Endothelial cell of umbilical vein (primary cell): ENCODE measurements at regions not wholly inside any gene's neighbourhood (a gene's known extent, or its start where the extent isn't known, plus 50 kb on each side); places are given as distances from the start of the nearest gene placed in this dataset.

ENCODE experiments used
- BruUV-seq: library from RNA; stranded (reverse); fragments of 400-500 nt; replicated peaks from 2 replicates; lab custom pipeline; 2021; lab: Mats Ljungman, UMichigan
- CTCF ChIA-PET: fragments of 300-600, 350-600 bp; sonication (Branson Sonifier 250); formaldehyde crosslinking; loops from one replicate; lab custom pipeline; 2021; ENCODE audit warnings: antibody characterized with exemption, inconsistent platforms; lab: Charles Lee
- POLR2A ChIA-PET: fragments of 300-600, 350-600 bp; sonication (Branson Sonifier 250); formaldehyde crosslinking; loops from one replicate; lab custom pipeline; 2021; ENCODE audit warnings: antibody characterized with exemption, inconsistent platforms; lab: Charles Lee
- DNase-seq: peaks from one replicate; pipeline ENCODE4 v3.0.0-alpha.2; 2011; ENCODE audit warnings: low read depth, low spot score
- FAIRE-seq: peaks from 2 replicates; lab custom pipeline; 2011; peaks lifted over from hg19 to GRCh38; lab: Jason Lieb, UNC
- H2AFZ ChIP-seq: 2 replicates; pipeline ENCODE4 v1.6.0; 2012; ENCODE audit warnings: low read depth, low read length, control low read depth, inconsistent platforms
- H3K27ac ChIP-seq: 2 replicates; pipeline ENCODE4 v1.5.1; 2011; ENCODE audit warnings: low read depth, mild to moderate bottlenecking, control low read depth, low read length, moderate library complexity; ENCODE audit not compliant: insufficient read depth
- H3K27me3 ChIP-seq, 2 experiments: 2 replicates each; pipeline versions ENCODE4 v1.6.0 to v1.6.1; 2011; ENCODE audit warnings: low read length in 2 of 2, mixed read lengths in 1 of 2; ENCODE audit not compliant: control insufficient read depth in 2 of 2, insufficient read depth in 2 of 2
- H3K36me3 ChIP-seq, 2 experiments: 2 replicates in 1 of 2; 3 replicates in 1 of 2; pipeline ENCODE4 v1.5.1; 2011; ENCODE audit warnings: low read length in 2 of 2, mild to moderate bottlenecking in 1 of 2, moderate library complexity in 1 of 2; ENCODE audit not compliant: control insufficient read depth in 2 of 2, insufficient read depth in 2 of 2; ENCODE audit errors: extremely low read depth in 1 of 2
- H3K4me1 ChIP-seq: 3 replicates; pipeline ENCODE4 v1.5.1; 2011; ENCODE audit warnings: mild to moderate bottlenecking, low read length; ENCODE audit not compliant: control insufficient read depth, insufficient read depth; ENCODE audit errors: extremely low read depth
- H3K4me2 ChIP-seq: 2 replicates; pipeline ENCODE4 v1.6.1; 2011; ENCODE audit warnings: low read length, control low read depth, mixed read lengths; ENCODE audit not compliant: insufficient read depth
- H3K4me3 ChIP-seq, 3 experiments: fragments of 200-600 bp in 1 of 3; sonication (generic), shearing (Covaris generic) in 1 of 3; replicated peaks in 1 of 3; 2 replicates each; pipeline ENCODE4 v1.5.1; 2011 to 2016; ENCODE audit warnings: control low read depth in 3 of 3, low read length in 3 of 3, mild to moderate bottlenecking in 2 of 3, inconsistent platforms in 1 of 3, low read depth in 1 of 3, moderate library complexity in 1 of 3; ENCODE audit not compliant: insufficient read depth in 1 of 3
- H3K79me2 ChIP-seq: 2 replicates; pipeline ENCODE4 v1.6.0; 2012; ENCODE audit warnings: low read length, inconsistent platforms; ENCODE audit not compliant: control insufficient read depth, insufficient read depth
- H3K9ac ChIP-seq: replicated peaks from 2 replicates; pipeline ENCODE3; 2011; ENCODE audit warnings: low read length, control low read depth; ENCODE audit not compliant: insufficient read depth; ENCODE audit errors: extremely low read depth
- H3K9me1 ChIP-seq: replicated peaks from 3 replicates; pipeline ENCODE4 v1.6.0; 2011; ENCODE audit warnings: mild to moderate bottlenecking, low read length; ENCODE audit not compliant: control insufficient read depth, insufficient read depth; ENCODE audit errors: extremely low read depth
- H3K9me3 ChIP-seq: replicated peaks from 2 replicates; pipeline ENCODE4 v1.5.1; 2012; ENCODE audit warnings: low read length, inconsistent platforms; ENCODE audit not compliant: control insufficient read depth, insufficient read depth
- H4K20me1 ChIP-seq: replicated peaks from 2 replicates; pipeline ENCODE3; 2011; ENCODE audit warnings: mild to moderate bottlenecking, low read length; ENCODE audit not compliant: control insufficient read depth, insufficient read depth; ENCODE audit errors: extremely low read depth
- EZH2 ChIP-seq: IDR thresholded peaks from 2 replicates; pipeline ENCODE4 v1.6.1; 2012; ENCODE audit warnings: borderline replicate concordance, low read depth, mild to moderate bottlenecking, moderate library complexity, low read length, inconsistent platforms; ENCODE audit not compliant: severe bottlenecking
- FOS ChIP-seq: IDR thresholded peaks from 2 replicates; pipeline ENCODE4 v1.6.1; 2011; ENCODE audit warnings: mild to moderate bottlenecking, low read length, moderate library complexity, borderline replicate concordance; ENCODE audit not compliant: insufficient read depth
- GATA2 ChIP-seq: IDR thresholded peaks from 2 replicates; pipeline ENCODE4 v1.7.0; 2011; ENCODE audit warnings: low read depth, mild to moderate bottlenecking, moderate library complexity, mixed read lengths, low read length; ENCODE audit not compliant: insufficient read length, insufficient read depth
- JUN ChIP-seq: IDR thresholded peaks from 2 replicates; pipeline ENCODE4 v1.6.1; 2011; ENCODE audit warnings: borderline replicate concordance, low read depth; ENCODE audit not compliant: insufficient read length, insufficient read depth
- MYC ChIP-seq: IDR thresholded peaks from one replicate; pipeline ENCODE4 v1.6.1; 2011; ENCODE audit warnings: mild to moderate bottlenecking, low read depth, low read length
- POLR2A ChIP-seq: IDR thresholded peaks from 2 replicates; pipeline ENCODE4 v1.6.1; 2012; ENCODE audit warnings: low read depth, mild to moderate bottlenecking, control low read depth, low read length
- POLR2AphosphoS5 ChIP-seq: IDR thresholded peaks from 2 replicates; pipeline ENCODE4 v1.6.1; 2012; ENCODE audit warnings: low read depth, mild to moderate bottlenecking, control low read depth, low read length, moderate library complexity; ENCODE audit not compliant: insufficient read depth
- dilution Hi-C: fragments of 300-500 bp; cut with MboI; formaldehyde crosslinking; loops from one replicate; pipeline ENCODE4 v1.15.0; 2019; ENCODE audit warnings: low sequenced_read_pairs; ENCODE audit not compliant: extremely low pct_ligation_motif_present
- intact Hi-C: fragments of 100-400 bp; cut with micrococcal nuclease; formaldehyde crosslinking; loops from one replicate; pipeline ENCODE4 v1.10.0; 2022
- TF ChIP-seq, protein P1 (sequence below), 2 donors: IDR thresholded peaks; 1 replicate in 1 of 2; 2 replicates in 1 of 2; pipeline ENCODE4 v1.5.1; 2011; ENCODE audit warnings: low read length in 2 of 2, mild to moderate bottlenecking in 2 of 2, moderate library complexity in 2 of 2, control low read depth in 1 of 2, inconsistent platforms in 1 of 2, low read depth in 1 of 2; ENCODE audit not compliant: insufficient read depth in 1 of 2; ENCODE audit errors: extremely low read depth in 1 of 2
- TF ChIP-seq, protein P2 (sequence below): IDR thresholded peaks from 2 replicates; pipeline ENCODE4 v1.6.1; 2011; ENCODE audit not compliant: insufficient read depth, insufficient read length

DNA sequence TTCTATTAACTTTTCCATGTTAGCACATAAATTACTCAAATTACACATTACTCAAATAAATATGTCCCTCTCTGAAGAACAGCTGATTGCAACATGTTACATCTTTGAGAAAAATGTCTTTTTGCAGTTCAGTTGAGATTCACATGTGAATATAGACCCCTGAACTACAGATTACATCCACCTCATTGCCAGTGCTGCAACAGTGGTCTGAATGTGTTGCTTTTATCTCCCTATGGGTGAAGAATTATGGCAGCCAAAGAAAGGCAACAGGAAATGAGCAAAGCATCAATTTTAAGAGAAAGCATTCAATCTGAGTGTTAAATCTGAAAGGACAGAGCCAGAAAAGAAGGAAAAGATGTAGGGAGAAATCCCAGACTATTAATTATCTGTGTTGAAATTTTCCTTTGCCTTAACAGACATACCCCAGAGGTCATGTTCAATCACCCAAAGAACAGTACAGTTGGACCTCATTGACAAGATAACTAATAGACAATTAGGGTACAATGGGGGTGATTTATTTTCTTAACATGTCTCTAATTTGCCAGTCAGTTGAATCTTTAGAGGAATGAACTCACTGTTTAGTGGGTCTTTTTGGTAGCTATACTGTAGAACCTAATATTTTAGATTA, 620.2 kb downstream of the CPS1 start:
- H3K4me3 ChIP-seq: no peak overlapping the region
- H3K9me3 ChIP-seq: no peaks in the 10 kb centered on the region
- H3K9ac ChIP-seq: no peak overlapping the region
- no peak overlapping the region for H3K4me2 ChIP-seq
- H4K20me1 ChIP-seq: no peaks in the 10 kb centered on the region
- ChIA-PET CTCF (no interaction called here), POLR2A (no interaction called here)
- H2AFZ ChIP-seq: no peak overlapping the region
- DNase-seq (no peak), FAIRE-seq (no peak)
- no peaks in the 10 kb centered on the region for H3K79me2 ChIP-seq
- intact Hi-C loops: no loop called here
- H3K36me3 ChIP-seq: no peaks in the 10 kb centered on the region
- TF ChIP-seq GATA2: no peak
- no peak for TF ChIP-seq POLR2A
- TF ChIP-seq, protein P1, sequence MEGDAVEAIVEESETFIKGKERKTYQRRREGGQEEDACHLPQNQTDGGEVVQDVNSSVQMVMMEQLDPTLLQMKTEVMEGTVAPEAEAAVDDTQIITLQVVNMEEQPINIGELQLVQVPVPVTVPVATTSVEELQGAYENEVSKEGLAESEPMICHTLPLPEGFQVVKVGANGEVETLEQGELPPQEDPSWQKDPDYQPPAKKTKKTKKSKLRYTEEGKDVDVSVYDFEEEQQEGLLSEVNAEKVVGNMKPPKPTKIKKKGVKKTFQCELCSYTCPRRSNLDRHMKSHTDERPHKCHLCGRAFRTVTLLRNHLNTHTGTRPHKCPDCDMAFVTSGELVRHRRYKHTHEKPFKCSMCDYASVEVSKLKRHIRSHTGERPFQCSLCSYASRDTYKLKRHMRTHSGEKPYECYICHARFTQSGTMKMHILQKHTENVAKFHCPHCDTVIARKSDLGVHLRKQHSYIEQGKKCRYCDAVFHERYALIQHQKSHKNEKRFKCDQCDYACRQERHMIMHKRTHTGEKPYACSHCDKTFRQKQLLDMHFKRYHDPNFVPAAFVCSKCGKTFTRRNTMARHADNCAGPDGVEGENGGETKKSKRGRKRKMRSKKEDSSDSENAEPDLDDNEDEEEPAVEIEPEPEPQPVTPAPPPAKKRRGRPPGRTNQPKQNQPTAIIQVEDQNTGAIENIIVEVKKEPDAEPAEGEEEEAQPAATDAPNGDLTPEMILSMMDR (IDR thresholded peaks at IDR 0.05; ENCODE audit: extremely low read depth in 1 of 2, insufficient read depth in 1 of 2, low read depth in 1 of 2, low read length in 2 of 2): no peak
- no peak for TF ChIP-seq MYC
- TF ChIP-seq JUN: no peak
- no peak for TF ChIP-seq POLR2AphosphoS5
- no peak for TF ChIP-seq FOS
- no peak for TF ChIP-seq EZH2
- TF ChIP-seq, protein P2, sequence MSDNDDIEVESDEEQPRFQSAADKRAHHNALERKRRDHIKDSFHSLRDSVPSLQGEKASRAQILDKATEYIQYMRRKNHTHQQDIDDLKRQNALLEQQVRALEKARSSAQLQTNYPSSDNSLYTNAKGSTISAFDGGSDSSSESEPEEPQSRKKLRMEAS: no peak
- no peaks in the 10 kb centered on the region for H3K4me1 ChIP-seq
- dilution Hi-C loops: no loop called here
- BruUV-seq: no TSS peak
- no peaks in the 10 kb centered on the region for H3K27me3 ChIP-seq
- H3K27ac ChIP-seq: no peak overlapping the region
- no peaks in the 10 kb centered on the region for H3K9me1 ChIP-seq
